ENCODE measurements at regions not wholly inside any gene's neighbourhood (a gene's known extent, or its start where the extent isn't known, plus 50 kb on each side); places are given as distances from the start of the nearest gene placed in this dataset.

DNA sequence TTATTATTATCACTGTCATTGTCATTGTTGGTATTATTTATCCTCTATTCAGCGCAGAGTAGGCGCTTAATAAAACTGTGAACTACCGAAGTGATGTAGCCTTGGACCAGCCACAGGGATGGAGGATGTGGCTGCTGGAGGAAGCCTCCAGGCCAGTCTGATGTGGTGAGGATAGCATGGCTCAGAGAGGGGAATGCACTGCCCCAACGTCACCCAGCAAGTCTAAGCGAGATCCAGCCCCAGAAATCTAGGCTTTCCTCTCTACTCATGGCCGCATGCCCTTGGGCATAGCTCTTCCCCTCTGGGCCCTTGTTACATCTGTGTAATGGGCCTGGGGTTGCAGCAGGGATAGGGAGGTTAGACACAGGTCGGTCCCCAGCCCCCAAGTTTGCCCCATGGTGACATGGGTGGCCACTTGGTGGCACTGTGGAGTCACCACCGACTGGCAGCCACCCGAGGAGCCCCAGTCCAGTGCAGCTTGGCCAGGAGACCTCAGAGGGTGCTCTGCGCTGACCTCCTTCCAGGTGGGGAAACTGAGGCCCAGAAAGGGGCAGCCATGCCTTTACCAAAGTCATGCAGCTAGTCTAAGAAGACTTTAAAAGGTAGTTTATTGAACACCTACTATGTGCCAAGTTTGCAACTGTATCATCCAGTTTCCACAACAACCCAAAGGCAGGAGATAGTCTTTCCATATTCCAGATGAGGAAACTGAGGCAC, 395.7 kb downstream of the MN1 start:
- peak; percentile 63 for DNase-seq

DNA sequence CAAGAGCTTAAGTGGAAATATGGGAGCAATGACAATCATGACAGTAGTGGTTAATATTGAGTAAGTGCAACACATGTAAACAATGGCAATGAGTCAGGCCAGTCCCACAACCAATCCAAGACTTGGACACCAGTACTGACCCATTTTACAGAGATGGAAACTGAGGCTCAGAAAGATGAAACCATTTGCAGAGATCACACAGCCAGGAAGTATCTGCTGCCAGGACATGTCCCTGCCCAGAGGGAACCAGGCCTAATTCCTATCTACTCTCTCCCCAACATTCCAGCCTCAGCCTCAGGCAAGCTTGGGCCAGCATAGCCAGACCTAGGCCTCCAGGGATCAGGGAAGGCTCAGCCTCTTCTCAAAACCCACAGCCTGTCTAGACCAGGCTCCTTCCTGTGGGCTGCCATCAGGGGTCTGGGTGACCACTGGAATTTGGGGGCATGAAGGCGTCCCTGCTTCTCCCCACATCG, 395.1 kb downstream of the MN1 start:
- DNase-seq = no peak

DNA sequence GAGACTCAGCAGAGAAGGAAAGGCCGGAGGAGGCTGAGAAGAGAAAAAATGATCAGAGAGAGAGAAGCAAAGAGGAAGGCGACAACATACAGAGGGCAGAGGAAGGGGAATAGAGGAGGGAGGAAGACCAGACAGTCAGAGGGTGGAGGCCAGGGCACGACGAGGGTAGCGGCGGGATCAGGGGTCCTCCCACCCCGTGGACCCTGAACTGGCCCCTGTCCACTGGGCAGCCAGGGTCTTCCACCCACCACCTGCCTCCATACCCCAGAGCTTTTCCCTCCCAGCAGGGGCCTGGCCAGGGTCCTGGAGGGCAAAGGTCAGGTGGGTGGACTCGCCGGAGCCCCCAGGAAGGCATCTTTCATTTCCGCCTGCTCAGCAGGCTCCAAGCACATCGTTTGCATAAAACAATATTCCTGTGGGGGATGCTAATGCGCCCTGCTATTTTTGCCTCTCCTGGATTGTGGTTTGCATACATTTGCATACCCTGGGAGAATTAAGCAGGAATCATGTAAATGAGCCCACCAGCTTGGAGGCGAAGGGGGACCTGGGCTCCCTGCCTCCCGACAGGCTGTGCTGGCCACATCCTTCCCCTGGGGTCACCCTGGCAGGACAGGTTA, 394.1 kb downstream of the MN1 start:
- no peak for DNase-seq

DNA sequence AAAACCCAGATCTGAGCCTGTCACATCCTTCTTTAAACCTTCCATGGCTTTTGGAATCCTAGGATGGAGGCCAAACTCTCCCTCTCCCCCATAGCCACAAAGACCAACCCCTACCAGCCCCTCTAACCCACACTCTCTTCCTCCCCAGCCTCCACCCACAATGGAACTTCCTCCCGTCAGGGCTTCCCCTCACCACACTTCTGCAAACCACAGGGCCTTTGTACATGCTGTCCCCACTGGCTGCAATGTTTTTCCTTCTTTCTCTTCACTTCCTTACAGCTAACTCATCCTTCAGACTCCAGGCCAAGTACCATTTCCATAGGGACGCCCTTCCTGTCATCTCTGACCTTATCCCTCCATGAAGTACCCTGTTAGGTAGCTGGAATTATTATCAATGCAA, 393.5 kb downstream of the MN1 start:
- no peak for DNase-seq

DNA sequence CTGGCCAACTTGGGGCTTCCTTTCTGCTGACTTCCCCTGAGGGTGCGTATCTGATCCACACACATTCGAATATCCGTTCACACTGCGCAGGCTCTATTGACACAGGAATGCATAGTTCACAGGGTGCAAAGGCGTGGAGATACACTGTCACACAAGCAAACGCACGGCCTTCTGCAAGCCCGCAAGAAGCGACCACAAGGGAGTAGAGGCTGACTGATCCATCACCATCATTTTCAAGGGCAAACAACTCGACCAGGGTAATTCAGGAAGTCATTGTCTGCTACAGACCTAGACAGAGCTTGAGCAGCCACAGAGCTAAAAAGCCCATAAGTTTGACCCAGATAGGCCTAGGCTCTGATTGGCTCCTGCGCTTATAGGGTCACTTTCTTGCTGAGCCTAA, 392.3 kb downstream of the MN1 start:
- no peak for DNase-seq

DNA sequence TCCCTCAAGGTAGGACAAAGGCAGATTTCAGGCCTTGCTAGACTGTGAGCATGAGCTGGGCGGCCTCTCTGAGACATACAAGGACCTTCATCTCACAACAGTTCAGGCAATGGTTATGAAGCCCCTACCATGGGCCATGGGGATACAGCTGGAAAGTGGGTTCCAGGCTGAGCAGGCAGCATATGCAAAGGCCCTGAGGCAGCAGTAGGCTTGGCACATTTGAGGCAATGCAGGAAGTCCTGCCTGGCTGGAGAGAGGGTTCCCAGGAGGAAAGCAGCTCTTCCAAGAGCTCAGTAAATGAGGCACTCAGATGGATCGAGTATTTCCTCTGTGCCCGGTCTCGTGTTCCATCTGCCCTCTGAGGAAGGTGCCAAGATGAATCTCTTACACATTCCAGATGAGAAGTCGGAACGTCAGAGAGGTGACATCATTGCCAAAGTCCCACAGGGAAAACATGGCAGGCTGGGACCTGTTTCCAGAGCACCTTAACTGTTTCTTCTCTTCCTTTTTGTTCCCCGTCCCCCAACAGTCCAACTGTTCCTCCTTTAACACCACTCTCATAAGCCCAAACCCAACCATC, 388.6 kb downstream of the MN1 start:
- DNase-seq = no peak

- DNase-seq = no peak
Measured at GRCh38 chr22:27413702-27414101, 387.9 kb downstream of the MN1 start.

- DNase-seq = no peak
Measured at GRCh38 chr22:27416511-27417420, 384.8 kb downstream of the MN1 start.

DNA sequence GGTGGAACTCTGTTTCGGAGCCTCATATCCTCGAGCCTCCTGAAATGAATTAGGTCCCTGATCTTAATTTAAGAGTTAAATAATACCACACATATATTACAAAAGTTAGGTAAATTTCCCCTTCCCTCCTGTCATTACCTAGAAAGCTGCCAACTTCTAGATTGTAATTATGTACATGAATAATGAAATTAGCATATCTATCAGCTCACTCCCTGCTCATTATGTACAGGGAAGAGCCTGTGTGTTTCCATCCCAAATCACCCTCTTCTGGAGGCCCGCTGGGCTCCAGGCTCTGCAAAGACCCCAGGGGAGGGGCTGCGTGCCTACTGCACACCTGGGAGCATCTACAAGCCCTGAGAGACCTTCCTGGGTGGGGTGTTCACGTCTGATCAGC, 384.1 kb downstream of the MN1 start:
- DNase-seq = no peak

DNA sequence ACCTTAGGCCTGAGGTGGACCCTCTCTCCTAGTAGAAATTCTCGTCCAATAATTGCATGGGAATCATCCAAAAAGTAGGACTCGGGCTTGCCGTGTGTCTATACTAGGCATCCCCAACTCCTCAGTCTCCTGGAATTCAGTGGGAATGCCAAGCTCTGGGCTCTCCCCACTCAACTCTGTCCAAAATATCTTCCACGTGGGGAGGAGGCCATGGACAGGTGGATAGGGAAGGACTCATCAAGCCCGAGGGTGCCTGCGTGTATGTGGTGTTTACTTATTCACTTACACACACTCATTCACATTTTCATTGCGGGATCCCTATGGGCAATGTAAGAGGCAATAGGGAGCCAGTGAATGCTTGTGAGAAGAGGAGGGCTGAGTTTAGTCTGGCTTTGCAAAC, 383.3 kb downstream of the MN1 start:
- no peak for DNase-seq

- no peak for DNase-seq
Measured at GRCh38 chr22:27419473-27419872, 382.1 kb downstream of the MN1 start.

GRCh38 chr22:27420195-27420816, 381.2 kb downstream of the MN1 start:
- no peak for DNase-seq

GRCh38 chr22:27420817-27421361, 380.7 kb downstream of the MN1 start:
- DNase-seq = no peak

- DNase-seq = no peak
Measured at GRCh38 chr22:27422442-27422841, 379.1 kb downstream of the MN1 start.

DNA sequence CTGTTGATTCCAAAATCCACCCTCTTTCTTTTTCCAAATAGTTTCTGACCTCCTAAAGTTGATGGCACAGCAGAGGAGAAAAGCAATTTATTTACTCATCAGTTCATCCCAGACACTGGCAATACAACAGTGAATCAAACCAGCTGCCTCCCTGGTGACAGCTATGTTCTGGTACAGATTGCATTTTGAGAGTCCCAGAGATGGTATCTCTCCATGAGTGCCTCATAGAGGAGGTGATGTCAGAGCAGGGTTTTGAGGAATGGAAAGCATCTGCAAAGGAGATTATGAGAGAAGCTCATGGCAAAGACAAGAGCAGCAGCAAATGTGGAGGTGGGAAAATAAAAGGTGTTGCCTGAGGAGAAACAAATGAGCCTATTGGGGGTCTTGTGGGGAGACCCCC, 377.2 kb downstream of the MN1 start:
- no peak for DNase-seq

DNA sequence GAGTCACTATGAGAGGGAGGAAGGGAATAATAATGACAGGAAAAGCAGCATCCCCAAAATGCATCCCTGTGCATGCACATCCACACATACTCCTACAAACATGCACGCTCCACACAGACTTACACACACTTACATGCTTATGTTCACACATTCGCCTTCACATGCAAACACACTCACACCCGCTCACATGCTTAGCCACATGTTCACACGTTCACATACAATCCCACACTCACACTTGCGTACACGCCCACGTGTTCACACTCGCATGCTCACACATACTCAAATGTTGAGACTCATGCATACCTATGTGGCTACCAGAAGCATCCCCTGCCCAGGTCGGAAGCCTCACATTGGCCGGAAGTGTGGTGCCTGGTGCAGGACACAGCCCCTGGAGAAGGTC, 372.1 kb downstream of the MN1 start:
- no peak for DNase-seq

DNA sequence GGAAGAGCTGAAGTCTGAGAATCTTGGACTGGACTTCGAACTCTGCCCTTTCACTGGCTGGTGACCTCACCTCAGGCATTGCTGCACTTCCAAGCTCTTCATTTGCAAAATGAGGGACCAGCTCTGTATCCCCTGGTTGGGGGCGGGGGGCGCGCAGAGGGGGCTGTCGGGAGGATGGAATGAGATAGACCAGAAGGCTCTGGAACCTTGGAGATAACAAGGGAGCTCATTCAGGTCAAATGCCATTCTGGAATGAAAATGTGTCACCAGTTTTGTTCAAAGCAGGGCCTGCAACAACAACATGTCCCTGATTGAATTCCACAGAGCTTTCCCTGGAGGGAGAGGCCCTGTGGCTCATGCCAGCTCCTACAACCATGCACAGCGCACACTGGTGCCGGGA, 370.5 kb downstream of the MN1 start:
- DNase-seq = no peak

- no peak for DNase-seq
Measured at GRCh38 chr22:27431896-27432295, 369.7 kb downstream of the MN1 start.

GRCh38 chr22:27433099-27433498, 368.5 kb downstream of the MN1 start:
- no peak for DNase-seq

- no peak for DNase-seq
Measured at GRCh38 chr22:27433585-27434190, 367.9 kb downstream of the MN1 start.

- DNase-seq = no peak
Measured at GRCh38 chr22:27434898-27435297, 366.7 kb downstream of the MN1 start.
